ENCODE measurements at regions not wholly inside any gene's neighbourhood (a gene's known extent, or its start where the extent isn't known, plus 50 kb on each side); places are given as distances from the start of the nearest gene placed in this dataset.

GRCh38 chr6:98325366-98325765 is 509.0 kb upstream of the POU3F2 start:
- no peak for TF ChIP-seq CTCF (conservative IDR thresholded peaks at IDR 0.05; ENCODE audit: low read length)
- no peak for TF ChIP-seq EZH2phosphoT487 (IDR thresholded peaks at IDR 0.05; ENCODE audit: borderline replicate concordance)
